HG03457 (cell line): ENCODE measurements at regions not wholly inside any gene's neighbourhood (a gene's known extent, or its start where the extent isn't known, plus 50 kb on each side); places are given as distances from the start of the nearest gene placed in this dataset.
"Not testable (repeated sequence)": the region's sequence is repeated elsewhere in the genome, so short reads cannot be mapped to it uniquely, and the experiment has no call there.

Experiments used
- ATAC-seq: cut with Tn5 transposase; IDR thresholded peaks from one replicate; pipeline ENCODE4 v1.9.1; 2021; ENCODE audit warnings: moderate number of reproducible peaks; ENCODE audit not compliant: unreplicated experiment

- no peak for ATAC-seq
These were observed 365.7 kb downstream of the KCNRG start for GRCh38 chr13:50380905-50381304.

GRCh38 chr13:50382511-50382910, 367.3 kb downstream of the KCNRG start:
- ATAC-seq = no peak

GRCh38 chr13:50382951-50383350, 367.7 kb downstream of the KCNRG start:
- ATAC-seq = no peak

GRCh38 chr13:50384724-50385123, 369.5 kb downstream of the KCNRG start:
- no peak for ATAC-seq

- no peak for ATAC-seq
These were observed 371.4 kb downstream of the KCNRG start for GRCh38 chr13:50386541-50387050.

GRCh38 chr13:50387051-50387581, 371.9 kb downstream of the KCNRG start:
- no peak for ATAC-seq

GRCh38 chr13:50388481-50388880, 373.2 kb downstream of the KCNRG start:
- no peak for ATAC-seq

GRCh38 chr13:50389726-50390125, 374.5 kb downstream of the KCNRG start:
- no peak for ATAC-seq

- no peak for ATAC-seq
These were observed 375.4 kb downstream of the KCNRG start for GRCh38 chr13:50390503-50391248.

- no peak for ATAC-seq
These were observed 377.7 kb downstream of the KCNRG start for GRCh38 chr13:50392977-50393376.

- ATAC-seq = no peak
These were observed 378.4 kb downstream of the KCNRG start for GRCh38 chr13:50393628-50394027.

- no peak for ATAC-seq
These were observed 380.8 kb downstream of the KCNRG start for GRCh38 chr13:50396001-50396400.

GRCh38 chr13:50396618-50397017, 381.4 kb downstream of the KCNRG start:
- ATAC-seq = not testable (repeated sequence)

GRCh38 chr13:50400035-50400726, 384.9 kb downstream of the KCNRG start:
- ATAC-seq = no peak

GRCh38 chr13:50401049-50401505, 385.8 kb downstream of the KCNRG start:
- no peak for ATAC-seq

GRCh38 chr13:50401721-50402465, 386.6 kb downstream of the KCNRG start:
- no peak for ATAC-seq

- no peak for ATAC-seq
These were observed 388.1 kb downstream of the KCNRG start for GRCh38 chr13:50403311-50403710.

- ATAC-seq = no peak
These were observed 388.9 kb downstream of the KCNRG start for GRCh38 chr13:50404116-50404515.

- ATAC-seq = no peak
These were observed 389.5 kb downstream of the KCNRG start for GRCh38 chr13:50404769-50405168.

- ATAC-seq = no peak
These were observed 391.6 kb downstream of the KCNRG start for GRCh38 chr13:50406831-50407230.

GRCh38 chr13:50408068-50408467, 392.8 kb downstream of the KCNRG start:
- ATAC-seq = no peak
